Liver (tissue), 7 donors: ENCODE measurements at regions not wholly inside any gene's neighbourhood (a gene's known extent, or its start where the extent isn't known, plus 50 kb on each side); places are given as distances from the start of the nearest gene placed in this dataset.

Experiments
- DNase-seq: peaks from one replicate; pipeline ENCODE4 v3.0.0-alpha.2; 2017; ENCODE audit warnings: low spot score
- H3K27ac ChIP-seq, 2 donors: one replicate each; pipeline ENCODE4 v1.7.0; 2013; ENCODE audit warnings: inconsistent platforms in 2 of 2, low read length in 2 of 2, control low read depth in 1 of 2, low read depth in 1 of 2, mild to moderate bottlenecking in 1 of 2
- H3K27me3 ChIP-seq, 4 donors: one replicate each; pipeline versions ENCODE4 v1.6.1 to v1.7.0; 2013; ENCODE audit warnings: low read length in 3 of 4, inconsistent platforms in 1 of 4, mild to moderate bottlenecking in 1 of 4, moderate library complexity in 1 of 4; ENCODE audit not compliant: control insufficient read depth in 4 of 4, insufficient read depth in 4 of 4
- H3K36me3 ChIP-seq, 4 donors: one replicate each; pipeline versions ENCODE4 v1.6.1 to v1.7.0; 2013; ENCODE audit warnings: low read length in 3 of 4, mild to moderate bottlenecking in 3 of 4, low read depth in 1 of 4, moderate library complexity in 1 of 4; ENCODE audit not compliant: control insufficient read depth in 4 of 4, insufficient read depth in 3 of 4
- H3K4me1 ChIP-seq, 4 donors: one replicate each; pipeline versions ENCODE4 v1.6.1 to v1.7.0; 2013; ENCODE audit warnings: low read length in 3 of 4, mild to moderate bottlenecking in 3 of 4, moderate library complexity in 1 of 4; ENCODE audit not compliant: control insufficient read depth in 4 of 4, insufficient read depth in 4 of 4
- H3K4me3 ChIP-seq, 3 donors: one replicate each; pipeline versions ENCODE4 v1.6.1 to v1.7.0; 2013; ENCODE audit warnings: low read length in 3 of 3, control low read depth in 1 of 3, low read depth in 1 of 3, mild to moderate bottlenecking in 1 of 3
- H3K9ac ChIP-seq, 2 donors: one replicate each; pipeline ENCODE4 v1.7.0; 2013; ENCODE audit warnings: low read length in 2 of 2, mild to moderate bottlenecking in 2 of 2, moderate library complexity in 2 of 2, control low read depth in 1 of 2, low read depth in 1 of 2
- H3K9me3 ChIP-seq, 4 donors: one replicate each; pipeline versions ENCODE4 v1.6.1 to v1.7.0; 2013; ENCODE audit warnings: low read length in 3 of 4; ENCODE audit not compliant: control insufficient read depth in 4 of 4
- FOXA1 ChIP-seq: IDR thresholded peaks from 2 replicates; pipeline ENCODE4 v1.6.1; 2016; ENCODE audit warnings: antibody characterized with exemption
- GABPA ChIP-seq, 2 donors: IDR thresholded peaks in 1 of 2; conservative IDR thresholded peaks in 1 of 2; 2 replicates each; pipeline ENCODE4 v1.6.1; 2016; ENCODE audit warnings: antibody characterized with exemption in 2 of 2, mild to moderate bottlenecking in 1 of 2, moderate library complexity in 1 of 2
- NR2F2 ChIP-seq: IDR thresholded peaks from 2 replicates; pipeline ENCODE4 v1.6.1; 2016; ENCODE audit warnings: antibody characterized with exemption
- RAD21 ChIP-seq, 2 donors: IDR thresholded peaks; 2 replicates each; pipeline ENCODE4 v1.6.1; 2016; ENCODE audit warnings: antibody characterized with exemption in 2 of 2, mild to moderate bottlenecking in 2 of 2
- RXRA ChIP-seq, 2 donors: IDR thresholded peaks; 2 replicates each; pipeline ENCODE4 v1.6.1; 2017 to 2018; ENCODE audit warnings: antibody characterized with exemption in 2 of 2, mild to moderate bottlenecking in 1 of 2
- YY1 ChIP-seq: IDR thresholded peaks from 2 replicates; pipeline ENCODE4 v1.6.1; 2016; ENCODE audit warnings: antibody characterized with exemption, mild to moderate bottlenecking
- ZBTB33 ChIP-seq: IDR thresholded peaks from 2 replicates; pipeline ENCODE4 v1.6.1; 2016; ENCODE audit warnings: antibody characterized with exemption
- WGBS: extraction: QIAGEN DNeasy Blood & Tissue Kit; methylation state at CpG from one replicate; pipeline ENCODE4 v1.1.7; 2013; 5-methylcytosine and 5-hydroxymethylcytosine counted together
- donor health status: healthy.
- donor health status: healthy.
- donor health status: healthy.
- donor health status: healthy.

DNA sequence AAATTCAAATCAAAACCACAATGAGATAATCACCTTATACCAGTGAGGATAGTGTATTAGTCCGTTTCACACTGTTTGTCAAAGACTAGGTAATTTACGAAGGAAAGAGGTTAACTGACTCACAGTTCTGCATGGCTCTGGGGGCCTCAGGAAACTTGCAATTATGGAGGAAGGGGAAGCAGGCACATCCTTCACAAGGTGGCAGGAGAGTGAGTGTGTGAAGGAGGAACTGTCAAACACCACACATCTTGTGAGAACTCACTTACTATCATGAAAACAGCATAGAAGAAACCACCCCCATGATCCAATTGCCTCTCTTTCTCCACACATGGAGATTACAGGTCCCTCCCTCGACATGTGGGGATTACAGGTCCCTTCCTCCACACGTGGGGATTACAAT lies 54.7 kb upstream of the TRPC5 start:
- H3K36me3 ChIP-seq: no peaks in the 10 kb centered on the region
- 66% methylated on average over 4 of the region's 4 CpGs for WGBS
- no peaks in the 10 kb centered on the region for H3K4me1 ChIP-seq
- no peaks in the 10 kb centered on the region for H3K27me3 ChIP-seq
- H3K9me3 ChIP-seq: peaks cover 0 to 2% (median 0%) of the 10 kb centered on the region in 4 donors
- no peak overlapping the region for H3K4me3 ChIP-seq
- no peak overlapping the region for H3K27ac ChIP-seq
- no peak for DNase-seq
- TF ChIP-seq NR2F2 (no peak), YY1 (no peak), RXRA (IDR thresholded peaks at IDR 0.05) (no peak), RAD21 (IDR thresholded peaks at IDR 0.05) (no peak), GABPA (IDR thresholded peaks at IDR 0.05 in 1 of 2, conservative IDR thresholded peaks at IDR 0.05 in 1 of 2) (no peak), FOXA1 (no peak), ZBTB33 (no peak)
- H3K9ac ChIP-seq: no peak overlapping the region
